ENCODE measurements at regions not wholly inside any gene's neighbourhood (a gene's known extent, or its start where the extent isn't known, plus 50 kb on each side); places are given as distances from the start of the nearest gene placed in this dataset.

- no peak for DNase-seq
These were observed 324.0 kb upstream of the UBE2E3 start for GRCh38 chr2:180656455-180656847.

- no peak for DNase-seq
These were observed 324.5 kb upstream of the UBE2E3 start for GRCh38 chr2:180655842-180656454.

- no peak for DNase-seq
These were observed 325.0 kb upstream of the UBE2E3 start for GRCh38 chr2:180655393-180655792.

- no peak for DNase-seq
These were observed 326.9 kb upstream of the UBE2E3 start for GRCh38 chr2:180653481-180653880.

GRCh38 chr2:180652794-180653193 lies 327.6 kb upstream of the UBE2E3 start:
- peak; percentile 82 for DNase-seq

GRCh38 chr2:180651596-180651995 lies 328.8 kb upstream of the UBE2E3 start:
- peak; percentile 11 for DNase-seq

- DNase-seq, result no peak
These were observed 332.8 kb upstream of the UBE2E3 start for GRCh38 chr2:180647621-180648020.

GRCh38 chr2:180647221-180647620 lies 333.2 kb upstream of the UBE2E3 start:
- no peak for DNase-seq

- DNase-seq, result no peak
These were observed 333.6 kb upstream of the UBE2E3 start for GRCh38 chr2:180646756-180647155.

GRCh38 chr2:180644709-180645108 lies 335.7 kb upstream of the UBE2E3 start:
- no peak for DNase-seq

- no peak for DNase-seq
These were observed 349.6 kb upstream of the UBE2E3 start for GRCh38 chr2:180630756-180631155.

- peak; percentile 12 for DNase-seq
These were observed 355.2 kb upstream of the UBE2E3 start for GRCh38 chr2:180625006-180625844.

GRCh38 chr2:180621941-180622918 lies 358.2 kb upstream of the UBE2E3 start:
- no peak for DNase-seq

- no peak for DNase-seq
These were observed 359.0 kb upstream of the UBE2E3 start for GRCh38 chr2:180621366-180621765.

- DNase-seq, result peak; percentile 87
These were observed 361.8 kb upstream of the UBE2E3 start for GRCh38 chr2:180618570-180618969.

- no peak for DNase-seq
These were observed 365.6 kb upstream of the UBE2E3 start for GRCh38 chr2:180614776-180615175.

GRCh38 chr2:180609626-180610340 lies 370.6 kb upstream of the UBE2E3 start:
- no peak for DNase-seq

- no peak for DNase-seq
These were observed 372.8 kb upstream of the UBE2E3 start for GRCh38 chr2:180607514-180608049.

GRCh38 chr2:180604077-180604476 lies 376.3 kb upstream of the UBE2E3 start:
- DNase-seq, result peak; percentile 85

- DNase-seq, result no peak
These were observed 379.4 kb upstream of the UBE2E3 start for GRCh38 chr2:180601016-180601415.

GRCh38 chr2:180599804-180600203 lies 380.6 kb upstream of the UBE2E3 start:
- no peak for DNase-seq

GRCh38 chr2:180597179-180597578 lies 383.2 kb upstream of the UBE2E3 start:
- DNase-seq, result no peak
